Ishikawa (cell line): ENCODE measurements at regions not wholly inside any gene's neighbourhood (a gene's known extent, or its start where the extent isn't known, plus 50 kb on each side); places are given as distances from the start of the nearest gene placed in this dataset.

Experiments
- CEBPB ChIP-seq: IDR thresholded peaks from 2 replicates; pipeline ENCODE4 v1.6.1; 2012
- CREB1 ChIP-seq: IDR thresholded peaks from 2 replicates; pipeline ENCODE4 v1.6.1; 2012; ENCODE audit warnings: low read depth
- EGR1 ChIP-seq: IDR thresholded peaks from 2 replicates; pipeline ENCODE4 v1.6.1; 2012
- EP300 ChIP-seq: IDR thresholded peaks from 2 replicates; pipeline ENCODE4 v1.6.1; 2012; ENCODE audit warnings: borderline replicate concordance
- FOXM1 ChIP-seq: IDR thresholded peaks from 2 replicates; pipeline ENCODE4 v1.6.1; 2012; ENCODE audit warnings: low read depth, borderline replicate concordance
- MAX ChIP-seq: IDR thresholded peaks from 2 replicates; pipeline ENCODE4 v1.6.1; 2012
- NFIC ChIP-seq: IDR thresholded peaks from 2 replicates; pipeline ENCODE4 v1.6.1; 2012
- RAD21 ChIP-seq: IDR thresholded peaks from 2 replicates; pipeline ENCODE4 v1.6.1; 2012; ENCODE audit warnings: low read depth
- REST ChIP-seq: IDR thresholded peaks from 2 replicates; pipeline ENCODE4 v1.6.1; 2012; ENCODE audit warnings: low read depth, mild to moderate bottlenecking
- TAF1 ChIP-seq: IDR thresholded peaks from 2 replicates; pipeline ENCODE4 v1.6.1; 2012; ENCODE audit warnings: low read depth, mild to moderate bottlenecking
- TCF12 ChIP-seq: IDR thresholded peaks from 2 replicates; pipeline ENCODE4 v1.6.1; 2012; ENCODE audit warnings: low read depth
- TEAD4 ChIP-seq: IDR thresholded peaks from 2 replicates; pipeline ENCODE4 v1.6.1; 2012
- USF1 ChIP-seq: IDR thresholded peaks from 2 replicates; pipeline ENCODE4 v1.6.1; 2012
- YY1 ChIP-seq: IDR thresholded peaks from 2 replicates; pipeline ENCODE4 v1.6.1; 2012; ENCODE audit warnings: low read depth
- ZBTB7A ChIP-seq: IDR thresholded peaks from 2 replicates; pipeline ENCODE4 v1.6.1; 2012; ENCODE audit warnings: low read depth

GRCh38 chr1:239593527-239593926 is 207.2 kb downstream of the CHRM3 start:
- TF ChIP-seq MAX = no peak
- TF ChIP-seq NFIC = no peak
- TF ChIP-seq EP300 = no peak

- TF ChIP-seq YY1 = no peak
Measured at GRCh38 chr1:239600588-239600987, 214.2 kb downstream of the CHRM3 start.

- TF ChIP-seq EP300 (no peak), REST (no peak), YY1 (no peak), CREB1 (no peak), USF1 (no peak), FOXM1 (no peak)
Measured at GRCh38 chr1:239601108-239601507, 214.7 kb downstream of the CHRM3 start.

GRCh38 chr1:239603530-239603929 is 217.2 kb downstream of the CHRM3 start:
- TF ChIP-seq RAD21 (no peak), CREB1 (no peak), EGR1 (0 out of 2 replicates have a peak, but pooled peaks have one; percentile 42)

GRCh38 chr1:239606850-239607400 is 220.6 kb downstream of the CHRM3 start:
- no peak for TF ChIP-seq FOXM1
- no peak for TF ChIP-seq USF1
- TF ChIP-seq REST = no peak
- TF ChIP-seq CEBPB = no peak
- no peak for TF ChIP-seq EGR1
- TF ChIP-seq MAX = no peak
- TF ChIP-seq ZBTB7A = no peak
- TF ChIP-seq YY1 = no peak
- no peak for TF ChIP-seq TAF1
- no peak for TF ChIP-seq TEAD4
- no peak for TF ChIP-seq CREB1
- no peak for TF ChIP-seq NFIC
- no peak for TF ChIP-seq RAD21
- TF ChIP-seq TCF12 = no peak
- no peak for TF ChIP-seq EP300

- TF ChIP-seq FOXM1 = no peak
- TF ChIP-seq USF1 = no peak
- no peak for TF ChIP-seq ZBTB7A
- TF ChIP-seq CREB1 = no peak
- no peak for TF ChIP-seq NFIC
- no peak for TF ChIP-seq REST
- no peak for TF ChIP-seq TEAD4
- no peak for TF ChIP-seq RAD21
- TF ChIP-seq CEBPB = no peak
- TF ChIP-seq TAF1 = no peak
- no peak for TF ChIP-seq EGR1
- no peak for TF ChIP-seq TCF12
- TF ChIP-seq MAX = no peak
- no peak for TF ChIP-seq YY1
- no peak for TF ChIP-seq EP300
Measured at GRCh38 chr1:239608469-239608868, 222.1 kb downstream of the CHRM3 start.
